ENCODE measurements at regions not wholly inside any gene's neighbourhood (a gene's known extent, or its start where the extent isn't known, plus 50 kb on each side); places are given as distances from the start of the nearest gene placed in this dataset.
"Not testable (repeated sequence)": the region's sequence is repeated elsewhere in the genome, so short reads cannot be mapped to it uniquely, and the experiment has no call there.

DNA sequence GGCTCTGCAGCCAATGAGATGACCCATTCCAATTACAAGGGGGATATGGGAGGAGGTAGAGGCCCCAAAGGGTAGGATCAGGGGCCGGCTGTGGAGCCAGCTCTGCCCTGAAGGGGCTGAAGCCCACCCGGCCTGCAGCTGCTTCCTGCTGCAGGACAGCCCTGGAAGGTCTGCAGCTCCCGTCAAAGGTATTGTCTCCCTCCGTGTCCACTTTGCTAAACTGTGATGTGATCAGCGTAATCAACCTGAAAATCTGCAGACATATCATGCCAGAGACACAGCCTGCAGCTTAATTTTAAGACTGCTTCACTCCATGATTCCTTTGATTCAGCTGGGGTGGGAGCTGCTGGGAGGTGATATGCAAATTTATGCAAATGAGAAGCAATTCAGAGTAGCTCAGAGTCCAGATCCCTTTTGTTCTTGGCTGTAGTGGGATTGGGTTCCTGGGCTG lies 90.7 kb downstream of the GADD45G start:
- no peak for DNase-seq (ENCODE audit: low read depth, low spot score)

DNA sequence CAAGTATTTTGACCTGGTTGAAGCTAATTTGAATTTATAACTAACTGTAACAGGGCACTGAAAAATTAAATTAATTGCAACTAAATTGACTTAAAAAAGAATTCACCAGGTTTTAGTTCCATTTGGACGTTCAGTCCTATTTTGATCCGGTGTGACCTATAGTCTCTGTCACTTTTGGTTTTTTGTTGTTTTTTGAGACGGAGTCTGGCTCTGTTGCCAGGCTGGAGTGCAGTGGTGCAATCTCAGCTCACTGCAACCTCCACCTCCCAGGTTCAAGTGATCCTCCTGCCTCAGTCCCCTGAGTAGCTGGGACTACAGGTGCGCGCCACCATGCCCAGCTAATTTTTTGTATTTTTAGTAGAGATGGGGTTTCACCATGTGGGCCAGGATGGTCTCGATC lies 91.2 kb downstream of the GADD45G start:
- not testable (repeated sequence) for DNase-seq (ENCODE audit: low read depth, low spot score)

DNA sequence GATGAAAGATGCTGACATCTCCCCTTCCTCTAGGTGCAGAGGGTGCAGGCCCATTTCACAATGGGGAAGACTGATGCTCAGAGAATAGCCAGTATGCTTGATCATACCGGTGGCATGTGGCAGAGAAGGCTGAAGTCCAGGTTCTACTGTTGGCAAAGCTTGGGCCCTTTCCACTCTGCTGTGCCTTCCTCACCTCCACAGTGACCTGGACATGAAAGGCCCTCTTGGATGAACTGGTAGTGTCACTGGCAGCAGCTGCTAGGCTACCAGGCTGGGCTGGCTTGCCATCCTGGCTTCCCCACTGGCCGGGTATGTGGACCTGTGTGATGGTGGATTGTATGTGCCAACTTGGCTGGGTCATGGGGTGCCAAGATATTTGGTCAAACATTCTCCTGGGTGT lies 92.0 kb downstream of the GADD45G start:
- DNase-seq (ENCODE audit: low read depth, low spot score) = no peak

DNA sequence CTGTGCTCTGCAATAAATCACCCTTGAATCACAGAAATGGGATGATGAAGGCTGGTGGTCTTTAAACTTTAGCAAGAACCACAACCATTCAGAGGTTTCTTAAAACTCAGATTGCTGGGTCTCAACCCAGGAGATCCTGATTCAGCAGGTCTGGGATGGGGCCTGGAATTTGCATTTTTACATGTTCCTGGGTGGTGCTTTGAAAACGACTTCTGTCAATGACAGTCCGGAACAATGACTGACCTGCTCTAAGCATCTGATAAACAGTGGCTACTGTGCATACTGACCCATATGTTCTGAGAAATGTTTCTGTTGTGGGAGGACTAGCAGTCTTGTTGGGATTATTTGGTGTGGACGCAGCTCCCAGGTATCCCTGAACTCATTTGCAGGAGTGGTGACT lies 92.7 kb downstream of the GADD45G start:
- no peak for DNase-seq (ENCODE audit: low read depth, low spot score)

DNA sequence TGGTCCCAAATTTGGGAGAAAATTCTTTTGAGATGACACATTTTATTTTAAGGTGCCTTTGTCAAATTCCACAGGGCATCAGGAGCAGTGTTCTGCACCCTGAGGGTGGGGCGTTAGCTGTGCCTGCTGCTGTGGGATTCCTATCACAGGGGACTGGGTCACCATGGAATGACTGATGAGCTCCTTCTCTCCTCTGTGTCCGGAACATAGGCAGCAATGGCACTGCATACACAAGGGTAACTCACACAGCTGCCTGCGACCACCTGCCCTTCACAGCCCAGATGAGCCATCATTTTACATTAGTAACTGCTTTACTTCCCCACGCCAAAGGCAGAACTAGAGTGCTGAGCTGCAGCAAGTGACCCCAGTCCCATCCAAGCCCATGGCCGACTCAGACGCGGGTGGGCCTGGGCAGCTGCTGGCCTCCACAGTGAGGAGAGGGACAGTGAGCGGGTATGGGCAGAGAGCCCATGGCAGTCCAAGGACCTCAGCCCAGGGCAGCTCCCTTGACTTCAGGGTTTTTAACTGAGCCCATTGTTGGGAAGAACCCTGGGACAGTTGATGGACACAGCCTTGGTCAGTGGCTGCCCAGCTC lies 93.7 kb downstream of the GADD45G start:
- DNase-seq (ENCODE audit: low read depth, low spot score) = no peak

DNA sequence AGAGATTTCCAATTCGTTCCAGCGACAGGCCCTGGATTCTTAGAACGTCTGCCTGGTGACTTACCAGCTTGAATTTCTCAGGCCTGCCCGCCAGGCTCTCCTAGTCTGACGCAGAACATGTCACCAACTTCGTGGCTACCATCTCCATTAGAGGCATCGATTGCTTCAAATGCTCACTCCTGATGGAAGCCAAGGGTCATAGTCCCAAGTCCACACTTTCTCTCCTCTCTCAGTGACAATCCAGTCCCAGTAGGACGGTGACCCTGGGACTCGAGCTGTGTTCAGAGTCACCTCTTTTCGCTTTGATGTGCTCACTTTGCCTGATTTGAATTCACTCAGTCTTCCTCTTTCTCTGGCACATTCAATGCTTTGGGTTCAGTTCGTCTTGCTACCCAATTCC lies 94.8 kb downstream of the GADD45G start:
- no peak for DNase-seq (ENCODE audit: low read depth, low spot score)

DNA sequence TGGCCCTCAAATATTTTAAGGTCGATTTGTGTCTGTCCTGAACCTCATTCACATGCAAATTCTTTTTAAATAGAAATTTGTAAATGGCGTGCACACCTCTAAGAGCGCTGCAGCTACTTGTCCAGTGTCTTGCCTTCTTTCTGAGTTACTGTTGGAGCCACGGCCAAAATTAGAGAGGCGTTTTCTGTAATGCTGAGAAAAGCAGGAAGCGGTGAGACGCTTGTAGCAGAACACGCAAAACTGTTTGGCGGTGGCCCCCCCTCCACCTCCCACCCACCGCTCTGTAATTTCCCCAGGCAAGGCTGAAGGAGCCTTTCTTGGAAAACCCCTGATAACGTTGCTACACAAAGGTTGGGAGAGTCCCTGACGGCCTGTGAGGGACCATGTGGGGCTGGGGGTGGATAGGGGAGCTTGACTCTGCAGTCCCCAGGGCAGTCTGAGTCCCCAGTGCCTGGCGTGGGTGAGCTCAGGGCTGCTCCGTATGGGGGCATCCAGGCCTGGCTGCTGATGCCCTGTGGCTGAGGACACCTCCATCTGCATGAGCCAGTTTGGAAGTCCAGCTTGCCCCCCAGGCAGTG lies 96.5 kb downstream of the GADD45G start:
- no peak for DNase-seq (ENCODE audit: low read depth, low spot score)

DNA sequence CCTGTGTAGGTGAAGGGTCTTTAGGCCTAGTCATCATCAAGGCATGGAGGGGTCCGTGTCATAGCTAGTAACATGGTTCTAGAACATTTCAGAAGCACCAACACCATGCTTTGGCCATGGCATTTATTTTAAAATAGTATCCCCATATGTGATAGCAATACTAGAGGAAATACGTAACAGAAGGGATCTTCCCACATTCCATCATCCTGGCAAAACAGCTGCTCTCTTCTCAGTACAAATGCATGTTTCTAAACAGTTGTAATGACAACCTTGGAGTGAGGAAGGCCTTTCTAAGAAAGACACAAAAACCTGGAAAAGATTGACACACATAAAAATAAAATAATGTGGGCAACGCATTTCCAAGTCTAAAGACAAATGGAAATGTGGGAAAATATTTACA lies 97.6 kb downstream of the GADD45G start:
- no peak for DNase-seq (ENCODE audit: low read depth, low spot score)

DNA sequence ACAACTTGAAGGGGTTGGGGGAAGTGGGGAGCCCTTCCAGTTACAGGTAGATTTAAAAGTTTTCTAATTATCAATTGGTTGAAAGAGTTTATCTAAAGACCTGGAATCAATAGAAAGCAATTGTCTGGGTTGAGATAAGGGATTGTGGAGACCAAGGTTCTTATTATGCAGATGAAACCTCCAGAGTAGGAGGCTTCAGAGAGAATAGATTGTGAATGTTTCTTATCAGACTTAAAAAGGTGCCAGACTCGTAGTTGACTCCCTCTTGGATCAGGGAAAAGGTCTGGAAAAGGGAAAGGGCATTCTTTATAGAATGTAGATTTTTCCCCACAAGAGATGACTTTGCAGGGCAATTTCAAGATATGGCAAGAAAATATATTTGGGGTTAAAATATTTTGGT lies 100.8 kb downstream of the GADD45G start:
- DNase-seq (ENCODE audit: low read depth, low spot score) = no peak

DNA sequence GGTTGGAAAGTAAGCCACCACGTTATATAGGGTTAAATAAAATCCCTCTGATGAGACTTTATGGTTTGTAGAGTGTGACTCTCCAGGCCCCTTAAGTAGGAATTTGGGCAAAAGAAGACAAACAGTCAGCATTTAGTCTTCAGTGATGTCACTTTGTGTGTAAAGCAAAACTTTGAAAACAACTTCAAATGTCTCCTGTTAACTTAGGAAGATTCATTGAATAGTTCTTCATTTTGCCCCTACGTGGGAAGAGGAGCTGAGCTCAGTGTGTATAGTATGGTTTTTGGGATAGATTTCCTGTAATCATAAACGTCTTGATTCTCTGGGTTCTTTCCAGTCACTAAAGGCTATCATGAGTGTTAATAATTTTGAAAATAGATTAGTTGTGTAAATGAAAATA lies 101.3 kb downstream of the GADD45G start:
- no peak for DNase-seq (ENCODE audit: low read depth, low spot score)

DNA sequence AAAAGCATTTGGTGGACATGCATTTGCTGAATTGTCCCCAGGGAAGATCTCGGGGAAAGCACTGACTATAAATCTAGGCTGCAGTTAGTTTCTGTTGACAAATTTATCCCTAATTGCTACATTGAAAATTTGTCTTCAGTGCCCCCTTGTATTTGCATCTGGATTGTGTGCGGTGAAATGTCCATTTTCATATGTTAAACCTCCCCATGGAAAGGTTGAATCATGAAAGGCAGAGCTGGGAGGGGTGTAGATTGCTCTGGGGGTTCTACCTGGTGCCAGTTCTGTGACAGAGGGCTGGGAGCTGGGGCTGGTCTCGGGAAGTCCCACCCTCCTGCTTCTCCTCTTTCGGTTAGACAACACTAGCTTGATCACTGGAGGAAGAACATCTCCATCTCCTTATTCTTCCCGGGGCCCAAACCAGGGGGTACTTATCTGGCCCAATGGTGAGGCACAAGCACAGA lies 101.9 kb downstream of the GADD45G start:
- DNase-seq (ENCODE audit: low read depth, low spot score) = no peak

DNA sequence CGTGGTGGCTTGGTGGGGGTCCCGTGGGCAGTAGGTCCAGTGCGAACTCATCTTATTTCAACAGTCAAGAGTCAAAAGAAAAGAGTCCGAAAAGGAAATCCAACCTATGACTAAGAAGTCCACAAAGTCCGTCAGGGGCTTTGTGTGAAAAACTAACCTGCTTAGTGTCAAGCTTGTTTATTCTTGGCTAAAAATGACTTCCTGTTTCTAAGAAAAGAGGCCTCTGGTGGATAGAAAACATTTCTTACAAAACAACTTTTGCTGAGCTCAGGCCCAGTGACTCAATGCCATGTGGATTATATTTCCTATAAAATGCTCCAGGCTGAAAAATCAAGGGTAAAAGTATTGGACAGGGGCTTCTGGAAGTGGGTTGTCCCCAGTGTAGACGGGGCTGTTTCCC lies 105.9 kb downstream of the GADD45G start:
- no peak for DNase-seq (ENCODE audit: low read depth, low spot score)

DNA sequence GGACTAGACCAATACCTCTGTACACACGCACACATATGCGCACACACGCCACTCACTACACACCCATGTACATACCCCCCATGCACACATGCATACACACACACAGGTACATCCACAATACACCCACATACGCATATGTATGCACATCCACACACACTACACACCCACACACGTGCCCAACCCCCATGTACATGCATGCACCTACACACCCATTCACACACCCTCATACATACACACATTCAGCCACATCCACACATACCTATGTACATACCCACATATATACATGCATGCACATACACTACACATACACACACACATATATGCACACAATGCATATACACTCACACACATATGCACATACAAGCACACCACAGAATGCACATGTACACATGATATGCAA lies 107.1 kb downstream of the GADD45G start:
- DNase-seq (ENCODE audit: low read depth, low spot score) = no peak

DNA sequence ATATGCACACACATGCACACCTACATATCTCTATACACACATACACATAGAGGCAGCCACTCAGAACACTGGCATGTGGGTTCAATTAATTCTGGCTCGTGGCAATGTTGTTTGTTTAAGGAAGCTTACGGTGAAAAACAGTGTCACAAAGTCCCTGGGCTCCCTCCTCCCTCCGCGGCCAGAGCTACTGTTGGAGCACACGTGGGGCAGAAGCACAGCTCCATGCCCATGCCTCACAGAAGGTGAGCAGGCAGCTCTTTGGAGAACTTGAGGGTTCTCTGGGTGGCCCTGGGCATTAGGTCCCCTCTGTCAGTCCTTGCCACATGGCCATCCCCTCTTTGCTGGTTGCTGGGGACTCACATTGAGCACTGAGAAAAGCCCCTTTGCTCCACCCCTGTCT lies 107.5 kb downstream of the GADD45G start:
- DNase-seq (ENCODE audit: low read depth, low spot score) = no peak

DNA sequence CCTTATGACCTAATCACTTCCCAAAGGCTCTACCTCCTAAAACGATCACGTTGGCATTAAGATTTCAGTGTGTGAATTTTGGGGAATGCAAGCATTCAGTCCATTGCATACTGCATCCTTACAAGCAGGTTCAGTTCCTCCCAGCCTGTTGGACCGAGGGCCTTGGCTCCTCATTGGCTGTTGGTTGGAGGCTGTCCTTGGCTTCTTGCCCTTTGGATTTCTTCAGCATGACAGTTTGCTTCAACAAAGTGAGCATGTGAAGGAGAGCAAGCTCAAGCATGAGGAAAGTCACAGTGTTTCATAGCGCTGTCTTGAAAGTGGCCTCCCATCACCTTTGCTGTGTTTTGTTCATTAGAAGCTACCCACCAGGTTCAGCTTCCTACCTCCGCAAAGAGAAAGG lies 109.5 kb downstream of the GADD45G start:
- no peak for DNase-seq (ENCODE audit: low read depth, low spot score)

DNA sequence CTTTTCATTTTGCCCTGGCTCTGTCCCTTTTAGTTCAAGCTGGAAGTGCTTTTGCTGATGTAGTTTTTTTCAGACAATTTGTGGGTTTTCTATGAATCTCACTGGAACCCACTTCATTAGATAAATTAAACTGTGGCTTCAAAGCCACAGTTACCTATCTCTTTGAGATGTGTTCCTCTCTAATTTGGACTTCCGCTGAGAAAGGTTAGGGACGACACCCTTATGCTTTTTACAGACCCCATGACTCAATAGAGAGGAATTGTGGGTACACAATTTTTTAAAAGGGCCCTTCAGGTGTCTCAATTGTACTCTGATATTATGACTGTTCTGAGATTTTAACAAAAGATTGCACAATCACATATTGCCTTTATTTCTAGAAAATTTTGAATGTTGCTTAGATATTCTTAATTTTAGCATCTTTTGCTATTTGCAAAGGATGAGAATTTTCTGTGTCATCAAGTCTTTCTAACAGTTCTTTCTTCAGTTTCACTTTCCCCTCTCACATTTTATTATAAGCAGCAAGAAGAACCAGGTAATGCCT lies 110.6 kb downstream of the GADD45G start:
- DNase-seq (ENCODE audit: low read depth, low spot score) = no peak

DNA sequence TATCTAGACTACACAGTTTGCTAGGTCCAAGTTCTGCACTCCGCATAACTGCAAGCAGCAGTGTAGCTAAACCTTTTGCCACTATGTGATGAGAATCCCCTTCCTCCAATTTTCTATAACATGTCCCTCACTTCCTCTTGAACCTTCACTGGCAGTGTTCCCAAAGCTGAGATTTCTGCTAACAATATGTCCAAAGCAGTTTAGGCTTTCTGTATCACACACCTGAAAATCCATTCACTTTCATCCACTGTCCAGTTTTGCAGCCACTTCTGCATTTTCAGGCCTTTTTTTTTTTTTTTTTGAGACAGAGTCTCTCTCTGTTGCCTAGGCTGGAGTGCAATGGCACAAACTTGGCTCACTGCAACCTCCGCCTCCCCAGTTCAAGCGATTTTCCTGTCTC lies 111.1 kb downstream of the GADD45G start:
- DNase-seq (ENCODE audit: low read depth, low spot score) = no peak

DNA sequence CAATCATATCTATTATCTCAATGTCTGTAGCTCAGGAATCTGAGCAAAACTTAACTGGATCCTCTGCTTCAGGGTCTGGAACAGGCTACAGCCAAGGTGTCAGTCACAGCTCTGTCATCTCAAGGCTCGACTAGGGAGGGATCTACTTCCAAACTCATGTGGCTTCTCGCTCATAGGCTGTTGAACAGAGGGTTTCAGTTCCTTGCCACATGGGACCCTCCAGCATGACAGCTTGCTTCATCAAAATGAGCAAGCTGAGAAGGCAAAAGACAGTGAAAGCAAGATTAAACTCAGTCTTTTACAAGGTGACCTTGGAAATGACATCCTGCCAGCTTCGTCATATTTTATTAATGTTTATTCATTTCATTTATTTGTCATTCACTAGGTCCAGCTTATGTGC lies 111.7 kb downstream of the GADD45G start:
- DNase-seq (ENCODE audit: low read depth, low spot score) = no peak

DNA sequence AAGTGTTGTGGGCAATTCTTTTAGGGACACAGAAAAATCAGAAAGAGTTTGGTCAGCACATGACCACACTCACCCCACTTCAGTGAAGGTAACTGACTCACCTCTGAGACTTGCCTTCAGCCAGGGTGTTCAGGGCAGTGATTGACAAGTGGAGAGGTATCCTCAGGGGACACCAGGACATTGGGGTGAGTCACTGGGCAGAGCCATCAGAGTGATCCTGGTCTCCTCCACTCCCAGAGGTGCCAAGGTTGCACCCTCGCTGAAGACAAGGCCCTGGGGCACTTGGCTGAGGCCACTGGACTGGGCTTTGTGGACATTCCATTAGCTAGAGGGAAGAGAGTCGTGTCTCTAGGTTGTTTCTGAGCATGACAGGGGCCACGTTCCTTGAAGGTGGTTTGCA lies 113.4 kb downstream of the GADD45G start:
- DNase-seq (ENCODE audit: low read depth, low spot score) = no peak

DNA sequence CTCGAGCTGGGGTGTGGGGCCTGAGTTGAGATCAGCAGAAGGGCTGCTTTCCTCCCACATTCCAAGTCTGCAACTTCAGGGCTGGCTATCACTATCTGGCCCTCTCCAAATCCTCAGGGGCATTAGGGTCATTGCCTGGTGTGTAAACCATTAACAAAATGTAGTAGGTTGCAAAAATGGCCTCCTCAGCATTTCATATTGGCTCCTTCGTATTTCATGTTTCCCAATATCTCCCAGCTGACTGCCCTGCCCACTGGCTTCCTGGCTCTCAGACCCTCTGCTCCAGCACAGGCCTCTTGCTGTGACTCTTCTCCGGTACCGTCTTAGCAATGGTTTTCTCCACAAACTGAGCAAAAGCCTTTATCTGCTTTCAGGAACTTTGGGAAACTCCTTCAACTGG lies 113.8 kb downstream of the GADD45G start:
- DNase-seq (ENCODE audit: low read depth, low spot score) = no peak

DNA sequence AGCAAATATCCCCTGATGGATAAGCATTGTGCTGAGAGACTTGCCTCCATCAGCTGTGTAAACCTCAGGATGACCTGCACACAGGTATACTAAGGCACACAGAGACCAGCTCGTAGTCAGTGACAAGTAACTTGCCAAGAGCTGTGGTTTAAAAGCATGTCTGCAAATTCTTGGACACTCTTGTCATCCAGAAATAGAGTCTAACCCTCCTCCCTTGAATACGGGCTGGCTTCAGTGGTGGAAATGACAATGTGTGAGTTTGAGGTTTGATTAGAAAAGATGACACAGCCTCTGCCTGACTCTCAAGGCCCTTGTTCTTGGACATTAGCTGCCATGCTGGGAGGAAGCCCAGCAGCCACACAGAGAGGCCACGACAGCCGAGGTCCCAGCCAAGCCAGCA lies 114.4 kb downstream of the GADD45G start:
- no peak for DNase-seq (ENCODE audit: low read depth, low spot score)

DNA sequence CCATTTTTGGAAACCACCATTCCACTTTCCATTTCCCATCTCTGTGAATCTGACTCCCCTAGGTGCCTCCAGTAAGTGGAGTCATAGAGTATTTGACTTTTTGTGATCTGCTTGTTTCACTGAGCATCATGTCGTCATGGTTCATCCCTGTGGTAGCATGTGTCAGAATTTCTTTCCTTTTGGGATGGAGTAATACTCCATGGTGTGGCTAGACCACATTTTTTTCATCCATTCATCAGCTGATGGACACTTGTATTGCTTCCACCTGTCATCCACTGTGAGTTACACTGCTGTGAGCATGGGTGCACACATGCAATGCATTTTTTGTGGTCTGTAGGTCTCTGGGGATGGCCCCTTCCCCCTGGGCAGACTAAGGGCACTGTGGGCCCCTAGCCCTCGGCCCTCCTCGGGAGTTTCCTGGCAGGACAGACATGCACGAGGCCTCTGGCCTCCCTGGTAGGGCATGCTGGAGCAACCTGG lies 115.9 kb downstream of the GADD45G start:
- no peak for DNase-seq (ENCODE audit: low read depth, low spot score)

DNA sequence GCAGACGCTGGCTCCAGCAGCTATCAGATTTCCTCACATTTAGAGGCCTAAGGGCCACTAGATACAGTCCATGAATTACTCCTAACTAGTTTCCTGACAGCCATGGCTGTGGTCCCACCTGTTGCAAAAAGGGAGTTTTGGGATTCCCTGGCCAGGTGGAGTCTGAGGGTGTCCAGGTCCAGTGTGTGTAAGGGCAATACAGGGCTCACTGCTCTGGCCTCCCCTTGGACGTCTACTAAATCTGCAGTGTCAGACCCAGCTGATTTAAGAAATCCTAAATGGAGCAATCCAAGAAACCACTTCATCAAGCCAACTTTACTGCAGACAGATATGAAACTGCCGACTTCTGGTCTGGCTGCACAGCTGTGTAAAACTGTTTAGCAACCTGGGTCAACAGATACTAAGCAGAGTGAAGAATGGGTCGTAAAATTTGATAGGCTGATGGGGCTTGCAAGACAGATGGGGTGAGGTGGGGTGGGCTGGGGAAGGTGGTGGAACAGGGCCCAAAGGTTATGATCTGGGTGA lies 116.4 kb downstream of the GADD45G start:
- DNase-seq (ENCODE audit: low read depth, low spot score) = no peak
